ENCODE measurements at regions not wholly inside any gene's neighbourhood (a gene's known extent, or its start where the extent isn't known, plus 50 kb on each side); places are given as distances from the start of the nearest gene placed in this dataset.

DNA sequence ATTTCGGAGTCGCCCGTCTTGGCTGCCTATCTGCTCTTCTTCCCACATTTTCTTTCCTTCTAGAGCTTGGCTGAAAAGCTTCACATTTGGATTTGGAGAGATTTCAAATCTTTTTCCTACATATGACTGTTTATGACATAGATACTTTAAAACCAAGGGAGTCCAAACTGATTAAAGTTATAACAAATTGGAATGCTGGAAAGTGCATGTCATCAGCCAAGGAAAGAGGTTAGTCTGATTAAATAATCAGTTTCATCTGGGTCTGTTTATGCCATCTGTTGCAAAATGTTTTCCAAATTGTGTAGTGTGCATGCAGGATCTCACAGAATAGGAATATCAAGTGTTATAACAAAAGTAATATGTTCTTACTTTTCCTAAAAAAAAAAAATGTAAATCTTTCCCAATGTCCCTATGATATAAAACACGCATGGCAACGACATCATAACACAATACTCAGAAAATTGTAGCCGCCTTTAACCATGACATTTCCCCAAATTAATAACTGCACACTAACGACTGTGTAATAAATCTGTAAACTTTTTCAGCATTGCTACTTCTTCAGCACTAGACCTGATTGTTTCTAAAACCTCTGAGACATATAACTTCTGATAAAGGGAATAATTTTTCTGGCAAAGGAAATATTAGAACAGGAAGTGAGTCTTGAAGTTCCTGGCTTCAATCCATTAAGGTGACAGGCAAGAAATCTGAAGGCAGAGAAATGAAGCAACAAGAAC lies 230.2 kb upstream of the FOXQ1 start:
- DNase-seq: no peak

DNA sequence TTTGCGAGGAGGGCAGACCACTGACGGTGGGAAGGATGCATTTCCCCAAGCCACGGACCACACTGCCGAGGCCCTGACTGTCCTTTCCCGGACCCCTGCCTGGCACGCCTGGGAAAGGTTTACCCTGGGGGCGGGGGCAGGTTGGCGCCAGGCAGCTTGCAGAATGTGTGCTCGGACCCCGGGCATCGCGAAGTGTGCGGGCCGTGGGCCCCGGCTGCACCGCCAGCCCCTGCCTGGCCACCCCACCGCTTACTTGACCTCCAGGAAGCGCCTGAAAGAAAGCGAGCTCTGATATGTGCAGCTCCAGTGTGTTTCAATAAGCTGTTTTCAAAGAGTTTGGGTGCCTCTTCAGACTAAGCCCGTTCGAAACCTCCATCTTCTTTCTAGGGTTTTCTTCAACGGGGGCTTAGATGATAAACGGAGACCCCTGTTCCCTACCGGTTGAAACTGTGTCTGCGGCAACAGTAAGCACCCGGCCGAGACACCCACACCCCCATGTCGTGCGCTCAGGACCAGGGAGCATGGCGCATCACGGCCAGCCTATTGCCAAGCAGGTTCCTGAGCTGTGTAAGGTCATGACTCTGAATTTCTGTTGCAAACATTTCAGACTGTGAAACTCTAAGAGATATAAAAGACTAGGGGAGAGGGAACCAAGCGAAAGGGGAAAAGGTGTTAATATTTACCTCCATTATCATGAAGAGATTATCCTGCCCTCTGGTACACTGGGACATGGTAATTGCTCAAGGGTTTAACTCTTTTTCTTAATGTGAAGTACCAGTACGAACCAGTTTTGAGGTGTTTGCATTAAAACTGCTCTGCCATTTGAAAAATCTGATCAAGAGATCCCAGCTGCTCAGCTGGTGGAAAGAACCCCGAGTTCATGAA lies 231.2 kb upstream of the FOXQ1 start:
- DNase-seq: no peak

DNA sequence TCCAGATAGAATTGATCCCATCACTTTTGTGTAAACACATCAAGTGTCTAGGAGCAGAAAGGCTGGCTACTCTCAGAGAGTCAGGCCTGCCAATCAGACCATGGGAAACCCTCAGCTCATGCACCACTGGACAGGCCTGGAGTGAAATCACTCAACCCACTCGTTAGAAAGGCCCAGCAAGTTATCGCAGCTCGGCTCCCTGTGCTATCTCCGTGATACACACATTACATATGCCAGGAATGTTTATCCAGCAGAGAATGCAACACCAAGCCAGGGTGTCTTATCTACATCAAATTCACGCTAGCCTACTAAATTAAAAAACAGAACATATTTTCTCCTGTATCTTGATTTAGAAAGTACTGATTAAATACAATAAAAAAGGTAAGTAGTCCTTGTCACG lies 232.4 kb upstream of the FOXQ1 start:
- no peak for DNase-seq

DNA sequence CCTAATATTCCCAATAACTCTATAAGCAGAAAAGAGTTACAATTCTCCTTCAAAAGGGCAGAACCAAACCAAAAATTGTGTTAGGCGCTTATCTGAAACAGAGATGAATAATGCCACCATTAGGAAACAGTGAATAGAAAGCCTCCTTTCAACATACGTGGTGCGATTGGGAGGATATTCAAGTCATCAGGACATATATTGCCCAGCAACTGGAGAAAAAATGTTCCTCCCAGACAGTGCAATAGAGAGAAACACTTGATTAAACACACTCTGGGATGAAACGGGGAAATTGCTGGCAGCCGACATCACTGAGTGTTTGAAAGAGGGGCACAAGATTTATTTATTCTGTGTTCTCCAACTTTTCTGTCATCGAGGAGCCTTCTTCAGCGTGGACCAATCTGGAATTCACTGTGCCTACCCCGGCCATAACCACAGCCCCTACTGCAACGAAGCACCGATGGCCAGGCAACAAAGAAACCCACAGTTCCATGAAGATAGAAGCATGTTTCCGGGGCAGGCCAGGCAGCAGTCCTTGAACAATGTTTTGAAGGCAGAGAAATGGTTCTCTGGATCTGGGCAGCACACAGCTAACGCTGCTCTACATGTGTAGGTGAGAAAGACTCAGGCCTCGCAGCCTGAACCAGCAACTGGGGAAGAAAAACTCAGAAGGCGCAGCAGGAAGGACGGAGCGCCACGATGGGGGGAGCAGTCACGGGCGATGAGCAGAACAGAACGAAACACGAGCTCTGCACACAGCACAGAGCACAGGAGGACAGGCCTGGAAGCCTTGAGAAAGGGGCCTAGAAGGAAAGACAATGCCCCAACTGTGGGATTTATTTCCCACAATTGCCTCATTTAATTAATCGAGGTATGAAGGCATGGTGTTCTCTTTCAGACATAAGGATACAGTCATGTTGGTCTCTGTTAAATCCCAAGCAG lies 234.2 kb upstream of the FOXQ1 start:
- no peak for DNase-seq

DNA sequence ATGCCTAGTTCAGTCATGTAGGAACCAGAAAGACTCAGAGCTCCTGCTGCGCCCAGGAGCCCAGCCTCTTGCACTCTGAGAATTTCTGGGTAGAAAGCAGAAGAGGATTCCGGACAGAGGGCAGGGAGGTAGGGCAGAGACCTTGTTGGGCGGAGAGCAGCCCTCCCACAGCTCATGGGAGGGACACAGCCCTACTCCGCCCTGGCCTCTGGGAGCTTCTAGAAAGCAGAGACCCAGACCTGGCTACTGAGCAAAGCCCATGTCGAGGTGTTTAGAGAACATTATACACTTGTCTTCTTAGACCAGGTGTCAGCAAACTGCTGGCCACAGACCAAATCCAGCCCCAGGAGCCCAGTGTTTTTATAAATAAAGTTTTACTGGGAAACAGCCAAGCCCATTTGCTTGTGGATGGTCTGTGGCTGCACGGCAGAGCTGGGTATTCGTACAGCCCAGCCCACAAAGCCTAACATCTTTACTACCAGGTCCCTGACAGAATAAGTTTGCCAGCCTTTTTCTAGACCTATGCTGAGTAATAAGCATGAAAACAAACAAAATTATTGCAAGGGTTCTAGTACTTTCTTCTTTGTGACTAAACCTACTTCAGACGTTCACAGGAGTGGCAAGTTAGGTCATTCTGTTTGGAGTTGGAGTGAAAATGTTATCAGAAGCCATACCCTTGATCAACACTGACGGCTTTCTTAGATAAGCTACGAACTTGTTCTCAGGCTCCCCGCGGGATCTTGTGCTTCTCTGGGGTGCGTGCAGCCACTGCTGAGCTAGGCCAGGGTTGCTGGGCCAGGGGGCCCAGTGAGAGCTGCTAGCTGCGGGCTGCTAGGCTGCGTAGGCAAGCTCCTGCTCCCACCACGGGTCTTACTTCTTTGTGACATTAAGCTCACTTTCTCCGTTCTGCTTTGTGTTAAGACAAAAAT lies 235.1 kb upstream of the FOXQ1 start:
- DNase-seq: no peak

DNA sequence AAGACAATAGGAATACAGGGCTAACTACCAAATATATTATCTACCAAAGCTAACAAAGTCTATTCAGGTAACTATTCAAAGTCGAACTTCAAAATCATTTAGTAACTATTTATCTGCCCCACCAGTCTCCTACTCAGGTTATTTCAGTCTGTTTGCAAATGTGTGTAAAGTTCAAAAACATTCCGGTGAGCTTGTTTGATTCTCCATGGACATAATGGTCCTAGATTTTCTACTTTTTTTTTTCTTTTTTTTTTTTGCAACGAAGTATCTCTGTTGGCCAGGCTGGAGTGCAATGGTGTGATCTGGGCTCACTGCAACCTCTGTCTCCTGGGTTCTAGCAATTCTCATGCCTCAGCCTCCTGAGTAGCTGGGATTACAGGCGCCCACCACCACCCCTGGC lies 236.0 kb upstream of the FOXQ1 start:
- no peak for DNase-seq

DNA sequence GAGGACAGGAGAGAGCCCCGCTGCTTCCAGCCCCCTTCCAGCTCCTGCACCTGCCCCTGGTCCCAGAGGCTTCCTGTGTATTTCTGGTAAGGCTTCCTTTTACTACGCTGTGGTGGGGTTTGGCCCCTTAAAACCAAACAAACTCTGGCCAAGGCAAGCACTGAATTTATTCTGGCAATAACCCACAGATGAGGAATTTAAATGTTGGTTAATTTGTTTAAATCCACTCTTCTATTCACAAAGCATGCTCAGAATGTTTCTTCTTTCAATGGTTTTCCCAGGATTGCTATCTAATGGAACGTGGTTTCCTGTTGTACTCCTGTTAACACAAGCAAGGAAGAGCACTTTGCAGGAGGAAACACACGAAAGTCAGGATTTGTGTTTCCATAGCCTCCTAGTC lies 236.5 kb upstream of the FOXQ1 start:
- no peak for DNase-seq

DNA sequence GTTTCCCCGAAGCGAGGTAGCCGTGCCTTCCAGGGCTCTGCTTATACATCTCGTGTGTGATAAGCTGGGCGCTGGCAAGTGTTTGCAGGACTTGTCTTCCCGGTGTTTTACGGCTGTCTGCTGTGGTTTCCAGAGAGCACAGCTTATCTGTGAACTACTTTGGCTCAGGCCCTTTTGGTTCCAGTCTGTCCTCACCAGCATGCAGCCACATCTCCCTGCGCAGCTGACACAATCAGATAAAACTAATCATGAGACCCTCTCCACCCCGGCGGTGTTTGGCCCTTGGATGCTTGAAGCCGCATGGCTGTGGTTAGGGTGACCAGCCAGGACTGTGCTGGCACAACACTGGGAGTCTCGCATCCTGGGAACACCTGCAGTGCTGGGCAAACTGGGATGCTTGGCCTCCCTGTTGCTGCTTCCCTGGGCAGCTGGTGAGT lies 241.8 kb upstream of the FOXQ1 start:
- DNase-seq: no peak

DNA sequence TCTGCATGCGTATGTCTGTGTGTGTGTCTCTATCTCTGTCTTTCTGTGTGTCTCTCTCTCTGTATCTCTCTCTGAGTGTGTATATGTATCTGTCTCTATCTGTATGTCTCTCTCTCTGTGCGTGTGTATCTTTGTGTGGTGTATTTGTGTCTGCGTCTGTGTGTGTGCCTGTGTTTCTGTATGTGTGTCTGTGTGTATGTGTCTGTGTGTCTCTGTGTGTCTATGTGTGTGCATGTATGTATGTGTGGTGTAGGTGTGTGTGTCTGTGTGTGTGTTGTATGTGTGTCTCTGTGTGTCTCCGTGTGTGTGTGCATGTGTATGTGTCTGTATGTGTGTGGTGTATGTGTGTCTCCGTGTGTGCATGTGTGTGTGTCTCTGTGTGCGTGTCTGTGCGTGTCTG lies 243.0 kb upstream of the FOXQ1 start:
- no peak for DNase-seq

DNA sequence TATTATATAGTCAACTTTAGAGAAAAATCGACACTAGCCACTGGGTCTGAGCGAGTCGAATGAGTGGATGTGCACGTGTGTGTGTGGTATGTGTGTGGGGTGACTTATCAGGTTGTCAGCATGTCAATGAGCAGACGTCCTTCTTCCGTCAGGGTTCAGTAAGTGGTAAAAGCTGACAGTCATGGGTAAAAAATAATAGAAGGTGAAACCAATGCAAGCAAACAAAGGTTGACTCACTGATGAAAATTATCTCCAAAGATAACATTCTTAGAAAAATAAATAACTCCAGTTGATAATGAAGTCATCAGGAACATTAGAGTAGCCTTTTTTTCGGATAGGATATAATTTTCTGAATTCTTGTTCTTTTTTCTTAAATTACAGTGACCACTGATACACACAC lies 243.8 kb upstream of the FOXQ1 start:
- no peak for DNase-seq

DNA sequence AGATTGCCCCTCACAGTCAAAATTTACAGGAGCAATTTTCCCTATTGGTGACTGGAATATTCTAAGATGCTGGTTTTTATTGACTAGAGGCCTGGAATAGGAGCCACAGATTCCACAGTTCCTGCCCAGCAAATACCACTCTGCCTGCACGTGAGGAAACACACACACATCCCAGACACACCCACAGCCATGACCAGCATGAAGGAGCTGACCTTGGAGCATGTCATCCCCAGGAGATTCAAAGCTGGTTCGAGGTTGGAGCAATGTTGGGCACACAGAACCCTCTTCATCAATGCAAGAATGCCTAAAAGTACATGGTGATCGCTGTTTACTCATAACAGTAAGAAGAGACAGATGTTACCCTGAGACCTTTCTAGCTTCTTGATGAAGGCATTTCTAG lies 244.6 kb upstream of the FOXQ1 start:
- DNase-seq: no peak

DNA sequence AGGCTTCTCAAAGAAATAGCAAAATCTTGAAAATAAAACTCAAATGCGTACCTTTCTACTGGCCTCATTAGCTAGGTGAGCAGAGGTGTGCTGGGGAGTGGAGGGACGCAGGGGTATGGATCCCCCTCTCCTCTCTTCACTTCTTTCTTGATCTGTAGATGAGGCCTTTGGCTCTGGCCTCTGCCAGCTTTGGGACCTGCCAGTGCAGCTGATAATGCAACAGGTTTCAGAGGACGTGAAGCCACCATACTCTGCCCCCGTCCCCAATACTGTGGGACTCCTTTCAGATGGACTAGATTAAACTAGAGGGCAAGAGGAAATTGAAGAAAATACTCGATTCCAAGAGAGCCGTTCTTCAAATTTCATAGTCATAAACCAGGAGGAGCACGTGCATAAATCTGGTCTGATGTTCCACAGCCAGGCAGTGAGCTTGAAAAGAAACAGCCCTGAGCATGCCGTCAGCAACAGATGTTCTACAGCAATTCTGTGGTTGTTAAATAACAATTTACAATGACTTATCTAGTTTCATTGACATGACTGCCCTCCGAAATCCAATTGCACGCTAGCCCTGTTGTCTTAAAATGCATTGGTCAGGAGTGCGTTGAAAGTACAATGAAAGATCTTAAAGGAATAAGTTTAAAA lies 245.3 kb upstream of the FOXQ1 start:
- DNase-seq: no peak

DNA sequence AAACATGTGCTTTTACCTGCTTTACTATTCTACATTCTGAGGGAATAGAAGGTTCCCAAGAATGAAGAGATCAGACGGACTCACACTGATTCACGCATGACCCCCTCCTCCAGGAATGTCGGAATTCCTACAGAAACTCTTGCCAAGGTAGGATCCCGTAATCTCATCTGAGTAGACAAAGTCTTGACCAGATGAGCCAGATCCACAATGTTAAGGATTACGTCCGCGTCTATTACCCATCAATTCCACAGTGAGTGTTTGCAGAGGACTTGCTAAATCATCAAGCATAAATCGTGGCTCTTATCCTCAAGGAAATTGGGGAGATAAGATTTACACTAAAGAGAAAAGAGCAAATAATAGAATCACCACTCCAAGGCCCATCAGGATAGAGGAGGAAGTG lies 245.9 kb upstream of the FOXQ1 start:
- DNase-seq: no peak

DNA sequence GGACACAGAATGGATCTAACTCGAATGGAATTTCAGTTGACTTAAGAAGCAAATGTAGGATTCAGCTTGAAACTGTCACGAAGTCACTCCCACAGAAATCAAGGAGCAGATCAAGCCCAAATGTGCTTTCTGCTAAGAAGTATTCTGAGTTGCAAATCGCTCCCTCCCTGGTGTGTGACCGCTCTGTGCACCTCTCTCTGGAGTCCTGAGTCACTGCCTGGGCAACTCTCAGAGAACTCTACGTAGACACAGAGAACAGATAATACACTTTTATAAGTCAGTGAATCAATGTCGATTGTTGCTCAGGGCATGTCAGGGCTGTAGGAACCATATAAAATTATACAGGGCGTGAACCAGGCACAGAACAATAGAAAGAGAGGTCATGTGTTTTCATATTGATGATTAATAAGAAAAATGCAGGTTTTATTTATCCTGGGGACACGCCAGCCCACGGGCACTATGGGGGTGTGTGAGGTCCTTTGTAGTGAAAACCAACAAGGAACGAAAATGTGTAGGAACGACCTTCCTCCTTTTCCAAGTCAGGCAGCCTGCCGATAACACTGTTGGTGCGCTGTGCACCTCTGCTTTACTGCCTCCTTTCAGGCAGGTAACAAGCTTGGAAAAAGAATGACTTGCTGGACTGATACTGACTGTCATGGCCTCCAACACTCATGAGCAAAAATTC lies 248.1 kb upstream of the FOXQ1 start:
- DNase-seq: no peak

DNA sequence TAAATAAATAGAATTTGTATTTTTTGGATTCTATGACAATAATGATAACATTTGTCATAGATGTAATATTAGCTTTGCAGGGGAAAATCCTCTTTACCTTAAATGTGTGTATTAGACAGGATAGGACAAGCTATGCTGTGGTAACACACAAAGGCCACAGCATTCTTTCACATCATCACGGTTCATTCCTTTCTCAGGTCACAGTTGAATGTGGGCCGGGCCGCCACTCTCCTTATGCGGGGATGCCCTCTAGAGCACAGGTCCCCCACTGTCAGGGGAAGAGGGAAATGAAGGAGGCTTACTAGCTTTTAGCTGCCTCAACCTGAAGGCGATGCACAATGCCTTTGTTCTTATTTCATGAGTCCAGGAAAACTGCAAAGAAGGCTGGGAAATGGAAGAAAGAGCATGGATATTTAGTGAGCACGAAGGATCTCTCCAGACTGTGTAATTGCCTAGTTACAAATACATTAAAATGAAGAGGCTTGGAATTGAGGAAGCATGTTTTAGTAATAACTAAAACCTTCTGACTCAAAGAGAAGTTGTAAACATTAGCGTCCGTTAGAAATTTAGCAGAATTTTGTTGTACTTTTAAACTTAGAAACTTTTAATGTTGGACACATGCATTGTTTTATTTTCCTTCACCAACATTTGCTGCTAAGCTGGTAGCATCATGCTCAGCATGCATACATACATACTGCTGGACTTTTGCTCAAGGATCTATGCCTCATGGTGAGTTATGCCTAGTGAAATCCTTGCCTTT lies 248.9 kb upstream of the FOXQ1 start:
- no peak for DNase-seq

DNA sequence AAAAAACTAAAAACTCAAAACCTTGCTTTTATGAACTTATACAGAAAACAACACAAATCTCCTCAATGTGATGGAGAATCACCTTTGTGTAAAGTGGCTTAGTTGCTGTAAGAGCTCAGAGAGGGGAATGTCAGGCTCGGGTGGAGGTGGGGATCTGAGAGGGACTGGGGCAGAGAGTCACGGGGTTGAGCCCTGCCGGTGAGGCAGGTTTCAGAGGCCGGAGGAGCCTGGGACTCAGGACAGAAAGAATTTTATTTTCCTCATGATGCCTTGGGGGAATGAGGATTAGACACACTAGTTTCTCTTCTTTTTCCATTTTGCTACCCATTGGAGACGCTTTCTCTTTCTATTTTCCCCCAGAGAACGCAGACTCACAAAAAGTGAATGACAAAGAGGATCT lies 252.3 kb upstream of the FOXQ1 start:
- DNase-seq: no peak

DNA sequence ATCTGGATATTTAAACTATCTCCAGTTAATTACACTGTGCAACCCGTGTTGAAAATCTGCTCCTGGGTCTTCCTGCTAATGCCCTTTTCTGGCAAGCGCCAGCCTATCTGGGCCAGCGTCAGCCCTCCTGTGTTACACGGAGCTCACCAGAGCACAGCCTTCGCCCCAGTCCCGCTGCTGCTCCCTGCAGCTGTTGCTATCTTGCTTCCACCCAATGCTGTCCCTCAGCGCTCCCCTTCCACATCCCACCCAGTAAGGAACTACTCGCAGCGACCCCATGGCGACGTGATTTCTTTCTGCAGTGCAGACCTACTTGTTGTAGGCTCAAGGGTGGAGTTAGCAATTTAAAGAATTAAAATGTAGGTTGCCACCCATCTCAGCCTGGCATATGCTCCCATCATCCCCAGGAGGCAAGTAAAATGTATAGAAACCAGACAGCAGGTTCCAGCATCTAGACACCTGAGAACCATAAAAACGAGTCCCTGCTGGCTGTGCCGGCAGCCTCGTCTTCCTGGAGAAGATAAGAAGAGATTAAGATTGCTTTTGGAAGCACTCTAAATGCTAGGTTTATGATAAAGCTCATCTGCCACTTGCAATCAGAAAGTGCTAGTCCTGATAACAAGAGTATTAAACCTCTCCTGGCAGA lies 254.3 kb upstream of the FOXQ1 start:
- DNase-seq: no peak

DNA sequence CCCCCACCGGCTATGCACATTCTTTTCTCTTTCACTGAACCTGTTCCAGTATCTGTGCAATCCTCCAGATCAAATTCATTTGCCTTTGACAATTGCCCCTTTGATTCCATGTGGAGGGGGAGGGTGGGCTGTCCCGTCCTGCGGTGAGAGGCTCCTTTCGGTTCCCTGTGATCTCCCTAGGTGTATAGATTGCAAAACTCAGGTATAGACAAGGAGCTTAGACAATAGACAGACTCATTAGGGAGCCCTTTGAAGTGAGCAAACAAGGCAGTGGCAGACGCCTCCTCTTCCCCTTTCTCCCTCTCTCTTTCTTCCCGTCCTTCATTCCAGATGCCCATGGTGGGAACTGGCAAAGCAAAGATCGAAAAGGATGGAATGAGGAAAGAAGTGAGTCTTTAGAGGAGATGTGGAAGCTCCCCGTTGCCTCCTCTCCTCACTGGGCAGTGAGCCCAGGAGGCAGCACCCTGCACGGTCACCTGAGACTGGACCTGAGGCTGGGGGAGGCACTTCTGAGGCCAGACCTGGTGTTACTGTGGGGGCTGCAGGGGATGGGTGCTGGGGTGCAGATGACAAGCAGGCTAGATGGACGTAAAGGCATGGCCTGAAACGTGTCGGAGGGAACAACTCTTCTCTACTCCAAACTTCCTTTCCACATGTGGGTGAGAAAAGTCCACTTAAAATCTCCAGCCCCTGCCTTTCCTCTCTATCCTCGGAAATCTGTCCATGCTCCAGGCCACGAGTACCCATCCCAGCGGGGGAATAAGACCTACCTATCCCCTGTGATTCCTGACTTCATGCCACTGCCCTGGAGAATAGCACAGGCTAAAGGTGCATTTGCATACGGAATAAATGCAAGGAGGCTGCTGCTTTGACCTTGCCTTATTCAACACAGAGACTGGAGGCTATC lies 256.6 kb upstream of the FOXQ1 start:
- no peak for DNase-seq

DNA sequence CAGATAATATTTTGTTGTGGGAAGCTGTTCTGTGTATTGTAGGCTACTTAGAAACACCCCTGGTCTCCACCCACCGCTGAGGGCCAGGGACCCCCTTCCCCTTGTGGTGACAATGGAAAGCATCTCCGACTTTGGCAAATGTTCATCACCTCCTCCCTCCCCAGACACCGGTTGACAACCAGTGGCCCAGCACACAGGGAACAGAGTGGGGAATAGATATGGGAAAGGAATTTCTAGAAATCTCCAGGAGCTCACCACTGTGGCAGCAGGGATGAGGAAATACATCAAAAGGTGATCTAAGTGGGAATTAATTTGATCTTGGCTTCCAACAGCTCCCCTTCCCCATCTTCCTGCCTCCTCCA lies 257.3 kb upstream of the FOXQ1 start:
- DNase-seq: no peak

All from NCI-H146 (cell line).